ENCODE measurements at regions not wholly inside any gene's neighbourhood (a gene's known extent, or its start where the extent isn't known, plus 50 kb on each side); places are given as distances from the start of the nearest gene placed in this dataset.
A peak's percentile ranks its signal among the peaks of the same experiment; 100 is the strongest.

GRCh38 chr17:54009502-54009901 lies 186.8 kb downstream of the KIF2B start:
- DNase-seq: no peak

- no peak for DNase-seq
These were observed 190.3 kb downstream of the KIF2B start for GRCh38 chr17:54013072-54013471.

DNA sequence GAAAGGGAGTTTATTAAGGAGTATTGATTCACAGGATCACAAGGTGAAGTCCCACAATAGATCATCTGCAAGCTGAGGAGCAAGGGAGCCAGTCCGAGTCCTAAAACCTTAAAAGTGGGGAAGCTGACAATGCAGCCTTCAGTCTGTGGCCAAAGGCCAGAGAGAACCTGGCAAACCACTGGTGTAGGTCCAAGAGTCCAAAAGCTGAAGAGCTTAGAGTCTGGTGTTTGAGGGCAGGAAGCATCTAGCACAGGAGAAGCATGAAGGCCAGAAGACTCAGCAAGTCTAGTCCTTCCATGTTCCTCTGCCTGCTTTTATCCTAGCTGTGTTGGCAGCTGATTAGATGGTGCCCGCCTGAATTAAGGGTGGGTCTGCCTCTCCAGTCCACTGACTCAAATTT lies 193.0 kb downstream of the KIF2B start:
- no peak for DNase-seq

DNA sequence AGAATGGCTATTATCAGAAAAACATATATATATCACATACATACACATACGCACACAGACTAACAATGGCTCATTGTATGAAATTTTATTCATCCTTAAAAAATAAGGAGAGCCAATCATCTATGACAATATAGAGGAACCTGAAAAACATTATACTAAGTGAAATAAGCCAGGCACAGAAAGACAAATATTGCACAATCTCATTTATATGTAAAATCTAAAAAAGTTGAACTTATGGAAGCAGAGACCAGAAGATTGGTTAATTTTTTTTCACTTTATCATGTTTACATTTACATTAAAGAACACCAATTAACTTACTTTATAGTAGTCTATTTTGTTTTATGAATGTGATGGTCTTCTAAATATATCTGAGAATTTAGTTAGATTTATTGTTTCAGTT lies 198.7 kb downstream of the KIF2B start:
- DNase-seq: no peak

GRCh38 chr17:54028986-54029580 lies 206.4 kb downstream of the KIF2B start:
- DNase-seq: no peak

DNA sequence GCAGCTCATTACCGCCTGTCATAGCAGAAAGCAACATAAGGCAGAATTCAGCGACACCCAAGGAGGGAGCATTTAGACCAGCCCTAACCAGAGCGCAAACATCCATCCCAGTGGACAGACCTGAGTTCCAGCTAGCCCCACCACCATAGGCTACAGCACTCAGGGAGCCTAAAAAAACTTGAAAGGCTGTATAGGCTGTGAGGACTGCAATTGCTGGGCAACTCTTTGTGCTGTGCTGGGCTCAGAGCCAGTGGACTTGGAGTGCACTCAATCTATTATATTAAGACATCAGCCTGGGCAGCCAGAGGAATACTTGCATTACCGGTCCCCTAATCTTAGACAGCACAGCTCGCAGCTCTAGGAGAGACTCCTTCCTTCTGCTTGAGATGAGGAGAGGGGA lies 207.3 kb downstream of the KIF2B start:
- no peak for DNase-seq

DNA sequence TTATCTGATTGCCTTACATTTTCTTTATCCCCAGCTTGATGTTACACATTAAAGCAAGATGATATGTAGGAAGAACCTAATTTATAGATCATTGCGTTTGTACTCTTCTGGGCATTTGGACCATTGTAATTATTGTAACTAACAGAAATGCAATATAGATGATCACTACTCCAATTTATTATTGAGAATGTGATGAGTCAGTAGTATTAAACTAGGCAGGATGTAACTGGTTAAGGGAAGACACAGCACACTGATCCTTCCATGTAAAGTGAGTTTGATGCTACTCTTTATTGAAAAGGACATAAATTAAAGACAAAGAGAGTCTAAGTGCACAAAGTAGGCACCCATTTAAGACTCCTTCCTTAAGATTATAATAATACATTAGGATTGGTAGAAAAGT lies 223.8 kb downstream of the KIF2B start:
- DNase-seq: no peak

DNA sequence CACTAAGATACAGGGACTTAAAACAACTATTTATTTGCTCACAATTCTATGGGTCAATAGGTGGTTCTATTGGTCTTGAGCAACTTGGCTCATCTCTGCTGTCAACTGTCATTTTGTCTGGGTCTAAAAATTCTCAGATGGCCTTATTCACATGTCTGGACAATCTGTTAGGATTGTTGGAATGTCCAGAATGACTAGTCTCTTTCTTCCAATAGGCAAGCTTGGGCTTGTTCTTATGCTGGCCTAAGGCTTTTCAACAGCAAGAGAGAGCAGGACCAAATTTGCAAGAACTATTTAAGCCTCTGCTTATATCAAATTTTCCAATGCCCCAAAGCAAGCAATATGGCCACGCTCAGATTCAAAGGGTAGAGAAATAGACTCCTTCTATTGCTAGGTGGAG lies 240.9 kb downstream of the KIF2B start:
- no peak for DNase-seq

GRCh38 chr17:54085020-54085419 lies 262.3 kb downstream of the KIF2B start:
- no peak for DNase-seq

DNA sequence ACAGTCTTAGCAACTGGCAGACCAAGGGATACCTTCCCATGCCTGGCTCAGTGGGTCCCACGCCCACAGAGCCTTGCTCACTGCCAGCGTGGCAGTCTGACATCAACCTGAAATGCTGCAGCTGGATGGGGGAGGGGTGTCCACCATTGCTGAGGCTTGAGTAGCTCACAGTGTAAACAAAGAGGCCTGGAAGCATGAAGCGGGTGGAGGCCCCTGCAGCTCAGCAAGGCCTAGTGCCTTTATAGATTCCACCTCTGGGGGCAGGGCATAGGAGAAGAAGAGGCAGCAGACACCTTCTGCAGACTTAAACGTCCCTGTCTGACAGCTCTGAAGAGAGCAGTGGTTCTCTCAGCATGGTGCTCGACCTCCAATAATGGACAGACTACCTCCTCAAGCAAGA lies 263.2 kb downstream of the KIF2B start:
- peak; percentile 82 for DNase-seq

GRCh38 chr17:54096216-54096615 lies 273.5 kb downstream of the KIF2B start:
- no peak for DNase-seq

DNA sequence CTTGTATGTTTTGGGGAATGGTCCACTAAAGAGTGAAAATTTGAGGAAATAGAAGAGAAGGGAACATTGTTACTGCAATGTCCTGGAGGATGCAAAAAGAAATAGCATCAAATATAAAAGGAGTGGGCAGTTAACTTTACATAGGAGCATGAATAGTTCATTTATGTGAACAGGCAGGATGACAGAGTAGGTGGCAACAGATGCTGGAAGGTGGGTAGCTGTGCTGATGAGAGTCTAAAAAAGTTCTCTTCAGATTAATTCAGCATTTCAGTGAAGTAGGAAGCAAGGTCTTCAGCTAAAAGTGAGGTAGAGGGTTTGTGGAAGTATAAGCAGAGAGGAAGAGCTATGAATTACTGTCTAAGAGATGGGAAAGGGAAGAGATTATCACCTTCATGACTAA lies 276.5 kb downstream of the KIF2B start:
- no peak for DNase-seq

DNA sequence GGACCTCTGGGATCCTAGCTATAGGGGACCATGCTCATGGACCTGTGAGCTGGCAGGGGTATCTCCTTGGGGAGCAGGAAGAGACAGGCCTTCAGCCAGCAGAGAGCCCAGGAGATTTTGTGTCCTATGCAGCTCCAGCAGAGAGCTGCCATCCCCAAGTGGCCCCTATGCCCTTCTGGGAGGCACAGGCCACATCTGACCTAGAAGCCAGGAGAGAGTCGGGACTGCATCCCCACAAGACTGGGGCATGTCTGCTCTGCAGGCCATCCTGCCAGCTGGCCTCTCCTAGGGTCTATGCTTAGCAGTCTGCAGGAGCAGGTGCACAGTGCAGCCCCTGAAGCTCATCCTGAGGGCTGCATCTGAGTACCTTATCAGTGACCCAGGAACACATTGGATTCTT lies 279.5 kb downstream of the KIF2B start:
- DNase-seq: no peak

- no peak for DNase-seq
These were observed 288.8 kb downstream of the KIF2B start for GRCh38 chr17:54111576-54111975.

GRCh38 chr17:54117452-54117851 lies 294.7 kb downstream of the KIF2B start:
- no peak for DNase-seq

DNA sequence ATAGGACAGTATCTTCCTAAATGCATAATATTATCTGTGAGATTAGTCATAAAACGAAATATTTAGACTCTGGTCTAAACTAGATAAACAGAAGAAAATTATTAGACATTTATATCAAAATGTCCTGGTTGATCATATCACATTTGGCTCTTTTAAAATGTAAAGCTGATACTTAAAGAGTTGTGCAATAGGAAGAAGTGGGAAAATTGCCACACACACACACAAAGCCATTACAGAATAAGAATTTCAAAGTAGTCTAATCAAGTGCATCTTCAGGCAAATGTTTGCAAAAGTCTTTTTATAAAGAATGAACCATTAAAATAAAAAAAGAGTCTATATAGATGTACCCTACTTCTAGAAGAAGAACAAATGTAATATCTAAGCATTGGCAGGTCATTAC lies 301.7 kb downstream of the KIF2B start:
- DNase-seq: no peak

DNA sequence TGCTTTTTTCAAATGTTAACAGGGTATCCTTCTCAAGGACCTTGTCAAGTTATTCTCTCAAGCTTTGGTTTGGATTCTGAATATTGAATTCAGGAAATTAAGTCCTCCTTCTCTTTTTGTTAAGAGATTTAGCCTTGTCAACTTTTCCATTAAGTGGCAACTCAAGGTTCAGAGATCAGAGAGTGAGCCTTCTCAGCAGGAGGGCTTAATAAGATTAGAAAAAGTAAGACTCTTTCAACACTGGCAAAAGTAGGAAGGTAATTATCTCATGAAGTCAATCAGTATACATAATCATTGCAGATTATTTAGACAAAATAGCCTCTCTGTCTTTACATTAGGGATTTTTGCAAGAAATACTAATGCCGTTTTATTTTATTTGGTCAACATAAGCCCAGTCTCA lies 330.7 kb downstream of the KIF2B start:
- no peak for DNase-seq

DNA sequence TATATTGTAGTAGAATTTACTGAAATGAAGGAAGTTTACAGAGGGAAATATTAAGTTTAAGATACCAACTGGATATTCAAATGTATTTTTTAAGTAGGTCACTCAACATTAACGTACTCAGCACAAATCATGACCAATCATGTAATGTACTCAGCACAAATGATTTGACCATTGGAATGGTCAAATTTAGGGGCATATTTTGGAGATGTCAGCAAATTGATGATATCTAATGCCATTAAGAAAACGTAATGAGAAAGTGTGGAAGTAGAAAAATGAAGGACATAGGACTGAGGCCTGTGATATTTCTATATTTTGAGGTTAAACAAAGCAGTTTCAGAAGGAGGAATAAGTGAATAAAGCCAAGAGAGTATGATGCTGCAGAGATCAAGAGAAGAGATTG lies 334.8 kb downstream of the KIF2B start:
- no peak for DNase-seq

DNA sequence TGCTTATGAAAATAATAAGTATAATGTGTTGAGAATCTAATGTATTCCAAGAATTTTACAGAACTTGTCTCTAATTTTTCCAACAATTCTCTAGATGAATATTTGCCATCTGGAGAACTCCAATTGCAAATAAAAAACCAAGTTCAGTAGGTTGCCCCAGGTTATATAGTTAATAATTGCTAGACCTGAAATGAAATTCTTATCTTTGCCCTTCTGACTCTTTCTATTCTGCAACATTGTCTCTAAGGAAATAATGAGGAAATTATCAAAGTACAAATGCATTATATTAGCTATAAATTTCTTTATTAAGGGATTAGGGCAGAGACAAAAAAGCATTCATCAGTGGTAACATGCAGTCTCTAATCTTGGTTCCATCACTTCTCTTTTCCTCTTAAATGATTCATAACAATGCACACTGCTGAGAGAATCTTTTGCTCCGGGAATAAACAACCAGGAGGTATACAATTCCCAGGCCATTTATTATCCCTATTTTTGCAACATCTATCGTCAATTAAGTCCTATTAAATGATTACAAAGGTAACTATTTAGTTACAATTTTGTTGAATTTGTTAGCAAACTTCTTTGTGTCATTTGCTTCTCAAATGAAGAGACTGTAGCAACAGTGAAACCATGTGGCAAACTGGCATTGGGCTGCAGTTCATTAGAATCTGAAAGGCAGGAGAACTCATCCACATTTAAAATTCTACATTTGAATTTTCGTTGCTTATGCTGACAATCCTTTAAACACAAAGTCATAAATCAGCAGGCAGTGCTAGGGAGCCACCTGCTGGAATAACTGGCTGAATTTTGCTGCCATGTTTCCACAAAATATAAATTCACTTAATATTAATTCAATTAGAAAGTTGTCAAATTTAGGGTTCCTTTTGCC lies 349.6 kb downstream of the KIF2B start:
- no peak for DNase-seq

DNA sequence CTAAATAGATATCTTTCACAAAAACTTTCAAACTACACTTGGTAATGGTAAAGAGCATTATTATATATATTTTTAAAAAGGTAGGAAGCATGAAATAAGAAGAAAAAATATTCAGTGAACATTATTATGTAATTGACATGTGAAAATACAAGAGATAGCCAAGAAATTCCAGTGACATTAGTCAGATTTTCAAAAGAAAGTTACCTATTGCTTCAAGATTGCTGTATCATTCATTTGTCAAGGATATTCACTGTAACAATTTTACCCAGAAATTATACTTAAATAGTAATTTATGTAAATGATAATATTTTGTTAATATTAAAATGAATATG lies 350.2 kb downstream of the KIF2B start:
- DNase-seq: no peak

DNA sequence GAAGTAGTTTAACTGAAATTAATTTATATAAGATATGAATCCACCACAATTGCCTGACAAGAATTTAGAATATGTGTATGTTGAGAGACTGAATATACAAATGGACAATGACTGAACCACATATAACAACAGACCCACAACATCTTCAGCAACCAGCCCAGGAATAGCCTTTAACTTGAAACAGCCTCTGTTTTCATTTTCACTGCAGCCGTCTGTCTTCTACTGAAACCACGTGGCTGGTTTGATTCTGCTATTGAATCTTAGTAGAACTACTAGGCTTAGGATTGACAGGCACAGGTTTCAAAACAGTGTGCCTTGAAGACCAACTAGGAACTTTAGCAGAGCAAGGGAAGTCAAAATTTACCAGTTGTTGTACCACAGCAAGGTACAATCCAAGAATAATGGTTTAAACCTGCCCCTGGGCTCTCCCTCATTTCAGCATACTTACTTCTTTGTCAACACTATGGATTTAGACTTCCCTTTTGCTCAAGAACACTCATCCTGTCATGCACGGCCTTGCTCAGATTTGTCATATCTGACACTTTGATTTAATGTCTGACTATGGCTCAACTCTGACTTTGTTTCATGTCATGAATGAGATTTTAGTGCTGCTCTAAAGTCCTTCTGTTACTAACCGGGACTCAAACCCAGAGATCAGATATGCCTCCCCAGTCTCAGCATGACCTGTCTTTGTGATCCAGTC lies 355.0 kb downstream of the KIF2B start:
- no peak for DNase-seq

DNA sequence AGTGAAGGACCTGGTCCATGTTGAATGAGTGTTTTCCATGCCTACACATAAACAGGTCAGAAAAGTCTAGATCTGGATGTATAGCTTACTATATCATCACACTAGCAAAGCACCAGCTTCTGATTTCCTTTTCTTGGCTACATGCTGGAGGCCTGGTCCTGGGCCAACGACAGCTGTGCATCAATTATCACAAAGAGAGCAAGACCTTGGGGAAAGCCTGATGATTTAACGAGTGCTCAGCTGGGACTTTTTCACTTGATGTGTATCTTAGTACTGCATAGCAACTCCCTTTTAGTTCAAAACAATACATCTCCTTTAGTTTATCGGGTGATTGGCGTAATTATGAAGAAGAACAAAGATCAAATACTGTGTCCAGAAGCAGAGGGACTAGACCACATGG lies 358.2 kb downstream of the KIF2B start:
- DNase-seq: no peak

- DNase-seq: no peak
These were observed 368.5 kb downstream of the KIF2B start for GRCh38 chr17:54191261-54191660.

DNA sequence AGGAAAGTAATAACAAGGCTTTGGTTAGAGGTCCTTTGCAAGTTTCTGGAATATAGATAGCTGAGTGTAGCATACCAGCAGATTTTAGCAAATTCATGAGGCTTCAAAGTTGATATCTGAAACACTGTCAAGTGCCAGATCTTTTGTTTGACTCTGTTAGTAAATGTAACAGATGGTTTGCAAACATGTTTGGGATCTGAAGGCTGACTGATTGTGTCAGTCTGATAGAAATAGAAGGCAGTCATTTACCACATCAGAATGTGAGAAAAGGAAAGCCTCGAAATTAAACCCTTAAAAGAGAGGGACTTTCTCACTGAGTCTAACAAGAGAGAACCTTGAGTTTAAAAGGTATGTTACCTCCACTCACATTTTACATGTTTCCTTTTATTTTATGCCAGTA lies 371.5 kb downstream of the KIF2B start:
- no peak for DNase-seq

Data from NCI-H510A (cell line).